GM21619 (cell line): ENCODE measurements at regions not wholly inside any gene's neighbourhood (a gene's known extent, or its start where the extent isn't known, plus 50 kb on each side); places are given as distances from the start of the nearest gene placed in this dataset.

Source experiments
- ATAC-seq: cut with Tn5 transposase; IDR thresholded peaks from one replicate; pipeline ENCODE4 v1.9.1; 2021; ENCODE audit not compliant: unreplicated experiment

- no peak for ATAC-seq
Observed at GRCh38 chr3:74510261-74510818, 104.1 kb downstream of the CNTN3 start.

GRCh38 chr3:74507691-74508090, 106.8 kb downstream of the CNTN3 start:
- ATAC-seq, result no peak

GRCh38 chr3:74506246-74506645, 108.2 kb downstream of the CNTN3 start:
- ATAC-seq, result no peak

- ATAC-seq, result no peak
Observed at GRCh38 chr3:74501007-74501406, 113.5 kb downstream of the CNTN3 start.

- no peak for ATAC-seq
Observed at GRCh38 chr3:74500257-74500656, 114.2 kb downstream of the CNTN3 start.

- ATAC-seq, result no peak
Observed at GRCh38 chr3:74491874-74492273, 122.6 kb downstream of the CNTN3 start.

- ATAC-seq, result no peak
Observed at GRCh38 chr3:74489050-74489792, 125.2 kb downstream of the CNTN3 start.

GRCh38 chr3:74479915-74480314, 134.5 kb downstream of the CNTN3 start:
- no peak for ATAC-seq

- no peak for ATAC-seq
Observed at GRCh38 chr3:74470313-74470712, 144.1 kb downstream of the CNTN3 start.

GRCh38 chr3:74469713-74470112, 144.7 kb downstream of the CNTN3 start:
- ATAC-seq, result no peak

GRCh38 chr3:74469151-74469550, 145.3 kb downstream of the CNTN3 start:
- ATAC-seq, result no peak

GRCh38 chr3:74465715-74466410, 148.6 kb downstream of the CNTN3 start:
- ATAC-seq, result no peak

- no peak for ATAC-seq
Observed at GRCh38 chr3:74463515-74463914, 150.9 kb downstream of the CNTN3 start.

GRCh38 chr3:74456166-74456565, 158.3 kb downstream of the CNTN3 start:
- no peak for ATAC-seq

- ATAC-seq, result no peak
Observed at GRCh38 chr3:74447221-74447620, 167.2 kb downstream of the CNTN3 start.

- no peak for ATAC-seq
Observed at GRCh38 chr3:74445541-74445940, 168.9 kb downstream of the CNTN3 start.

GRCh38 chr3:74443102-74443501, 171.4 kb downstream of the CNTN3 start:
- no peak for ATAC-seq

- no peak for ATAC-seq
Observed at GRCh38 chr3:74442683-74443082, 171.8 kb downstream of the CNTN3 start.

GRCh38 chr3:74442068-74442467, 172.4 kb downstream of the CNTN3 start:
- ATAC-seq, result no peak

- ATAC-seq, result no peak
Observed at GRCh38 chr3:74436184-74436583, 178.3 kb downstream of the CNTN3 start.

- ATAC-seq, result no peak
Observed at GRCh38 chr3:74435631-74436030, 178.8 kb downstream of the CNTN3 start.

GRCh38 chr3:74434406-74434805, 180.1 kb downstream of the CNTN3 start:
- ATAC-seq, result no peak
